ENCODE measurements at regions not wholly inside any gene's neighbourhood (a gene's known extent, or its start where the extent isn't known, plus 50 kb on each side); places are given as distances from the start of the nearest gene placed in this dataset.

DNA sequence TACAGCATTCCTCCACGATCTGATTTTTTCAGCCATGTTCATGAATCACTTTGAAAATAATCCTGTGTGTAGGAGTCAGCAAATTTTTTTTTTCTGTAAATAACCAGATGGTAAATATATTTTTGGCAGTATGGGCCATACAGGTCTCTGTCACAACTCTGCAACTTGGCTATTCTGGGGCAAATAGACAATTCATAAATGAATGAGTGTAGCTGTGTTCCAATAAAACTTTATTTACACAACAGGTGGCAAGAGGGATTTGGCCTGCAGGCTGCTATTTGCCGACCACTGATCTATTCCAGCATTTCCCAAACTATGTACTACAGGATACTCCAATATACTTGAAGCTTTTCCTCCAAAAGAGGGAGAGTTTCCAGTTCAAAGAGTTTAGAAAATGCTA, 78.7 kb upstream of the SVIL start:
- TF ChIP-seq, protein P1, sequence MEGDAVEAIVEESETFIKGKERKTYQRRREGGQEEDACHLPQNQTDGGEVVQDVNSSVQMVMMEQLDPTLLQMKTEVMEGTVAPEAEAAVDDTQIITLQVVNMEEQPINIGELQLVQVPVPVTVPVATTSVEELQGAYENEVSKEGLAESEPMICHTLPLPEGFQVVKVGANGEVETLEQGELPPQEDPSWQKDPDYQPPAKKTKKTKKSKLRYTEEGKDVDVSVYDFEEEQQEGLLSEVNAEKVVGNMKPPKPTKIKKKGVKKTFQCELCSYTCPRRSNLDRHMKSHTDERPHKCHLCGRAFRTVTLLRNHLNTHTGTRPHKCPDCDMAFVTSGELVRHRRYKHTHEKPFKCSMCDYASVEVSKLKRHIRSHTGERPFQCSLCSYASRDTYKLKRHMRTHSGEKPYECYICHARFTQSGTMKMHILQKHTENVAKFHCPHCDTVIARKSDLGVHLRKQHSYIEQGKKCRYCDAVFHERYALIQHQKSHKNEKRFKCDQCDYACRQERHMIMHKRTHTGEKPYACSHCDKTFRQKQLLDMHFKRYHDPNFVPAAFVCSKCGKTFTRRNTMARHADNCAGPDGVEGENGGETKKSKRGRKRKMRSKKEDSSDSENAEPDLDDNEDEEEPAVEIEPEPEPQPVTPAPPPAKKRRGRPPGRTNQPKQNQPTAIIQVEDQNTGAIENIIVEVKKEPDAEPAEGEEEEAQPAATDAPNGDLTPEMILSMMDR (IDR thresholded peaks at IDR 0.05; ENCODE audit: low read depth, low read length, missing input control): no peak
- TF ChIP-seq FOXA1 (IDR thresholded peaks at IDR 0.05): no peak
- no peak for TF ChIP-seq MAX (IDR thresholded peaks at IDR 0.05)
- no peak for TF ChIP-seq SP1 (IDR thresholded peaks at IDR 0.05)
- TF ChIP-seq GABPA (IDR thresholded peaks at IDR 0.05 in 1 of 2, conservative IDR thresholded peaks at IDR 0.05 in 1 of 2): no peak
- no peak for TF ChIP-seq EGR1 (IDR thresholded peaks at IDR 0.05; ENCODE audit: low read depth in 2 of 2)
- TF ChIP-seq RAD21 (IDR thresholded peaks at IDR 0.05): no peak
- TF ChIP-seq YY1 (IDR thresholded peaks at IDR 0.05): no peak
- TF ChIP-seq TAF1 (conservative IDR thresholded peaks at IDR 0.05): no peak
- TF ChIP-seq JUND (IDR thresholded peaks at IDR 0.05): no peak
- TF ChIP-seq, protein P2, sequence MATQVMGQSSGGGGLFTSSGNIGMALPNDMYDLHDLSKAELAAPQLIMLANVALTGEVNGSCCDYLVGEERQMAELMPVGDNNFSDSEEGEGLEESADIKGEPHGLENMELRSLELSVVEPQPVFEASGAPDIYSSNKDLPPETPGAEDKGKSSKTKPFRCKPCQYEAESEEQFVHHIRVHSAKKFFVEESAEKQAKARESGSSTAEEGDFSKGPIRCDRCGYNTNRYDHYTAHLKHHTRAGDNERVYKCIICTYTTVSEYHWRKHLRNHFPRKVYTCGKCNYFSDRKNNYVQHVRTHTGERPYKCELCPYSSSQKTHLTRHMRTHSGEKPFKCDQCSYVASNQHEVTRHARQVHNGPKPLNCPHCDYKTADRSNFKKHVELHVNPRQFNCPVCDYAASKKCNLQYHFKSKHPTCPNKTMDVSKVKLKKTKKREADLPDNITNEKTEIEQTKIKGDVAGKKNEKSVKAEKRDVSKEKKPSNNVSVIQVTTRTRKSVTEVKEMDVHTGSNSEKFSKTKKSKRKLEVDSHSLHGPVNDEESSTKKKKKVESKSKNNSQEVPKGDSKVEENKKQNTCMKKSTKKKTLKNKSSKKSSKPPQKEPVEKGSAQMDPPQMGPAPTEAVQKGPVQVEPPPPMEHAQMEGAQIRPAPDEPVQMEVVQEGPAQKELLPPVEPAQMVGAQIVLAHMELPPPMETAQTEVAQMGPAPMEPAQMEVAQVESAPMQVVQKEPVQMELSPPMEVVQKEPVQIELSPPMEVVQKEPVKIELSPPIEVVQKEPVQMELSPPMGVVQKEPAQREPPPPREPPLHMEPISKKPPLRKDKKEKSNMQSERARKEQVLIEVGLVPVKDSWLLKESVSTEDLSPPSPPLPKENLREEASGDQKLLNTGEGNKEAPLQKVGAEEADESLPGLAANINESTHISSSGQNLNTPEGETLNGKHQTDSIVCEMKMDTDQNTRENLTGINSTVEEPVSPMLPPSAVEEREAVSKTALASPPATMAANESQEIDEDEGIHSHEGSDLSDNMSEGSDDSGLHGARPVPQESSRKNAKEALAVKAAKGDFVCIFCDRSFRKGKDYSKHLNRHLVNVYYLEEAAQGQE (IDR thresholded peaks at IDR 0.05): no peak
